HFFc6 (cell line): ENCODE measurements at regions not wholly inside any gene's neighbourhood (a gene's known extent, or its start where the extent isn't known, plus 50 kb on each side); places are given as distances from the start of the nearest gene placed in this dataset.

Experiments
- DNase-seq: peaks from one replicate; pipeline ENCODE4 v3.0.0-alpha.2; 2018
- H3K27ac Mint-ChIP-seq: 2 replicates; pipeline ENCODE4 v1.8.0; 2020; ENCODE audit warnings: mild to moderate bottlenecking, mixed read lengths
- H3K27me3 Mint-ChIP-seq: 2 replicates; pipeline ENCODE4 v1.8.0; 2021; ENCODE audit warnings: mild to moderate bottlenecking, moderate library complexity, mixed read lengths; ENCODE audit not compliant: insufficient read depth
- H3K36me3 Mint-ChIP-seq: 2 replicates; pipeline ENCODE4 v1.8.0; 2021; ENCODE audit warnings: low read depth, mixed read lengths
- H3K4me1 Mint-ChIP-seq: 2 replicates; pipeline ENCODE4 v1.8.0; 2020; ENCODE audit warnings: low read depth, mixed read lengths
- H3K4me3 Mint-ChIP-seq: 2 replicates; pipeline ENCODE4 v1.8.0; 2020; ENCODE audit warnings: mild to moderate bottlenecking, moderate library complexity, mixed read lengths
- H3K9me3 Mint-ChIP-seq: 2 replicates; pipeline ENCODE4 v1.8.0; 2020; ENCODE audit warnings: mild to moderate bottlenecking, mixed read lengths
- CTCF ChIP-seq: fragments of 200-600 bp; sonication (generic); IDR thresholded peaks from 2 replicates; pipeline ENCODE4 v1.5.0; 2021; ENCODE audit warnings: antibody characterized with exemption, mild to moderate bottlenecking

GRCh38 chr5:107774316-107774715 lies 103.6 kb upstream of the EFNA5 start:
- DNase-seq: no peak
- no peaks in the 10 kb centered on the region; the same call in 1 of the 2 replicates for H3K27me3 Mint-ChIP-seq
- H3K27ac Mint-ChIP-seq: no peak overlapping the region
- TF ChIP-seq CTCF: no peak
- H3K9me3 Mint-ChIP-seq: peaks cover 27% of the 10 kb centered on the region
- no peaks in the 10 kb centered on the region for H3K36me3 Mint-ChIP-seq
- no peaks in the 10 kb centered on the region for H3K4me1 Mint-ChIP-seq
- H3K4me3 Mint-ChIP-seq: no peak overlapping the region

GRCh38 chr5:107773479-107773878 lies 102.7 kb upstream of the EFNA5 start:
- Mint-ChIP-seq H3K4me3 (no peak overlapping the region), H3K27ac (no peak overlapping the region), H3K4me1 (no peaks in the 10 kb centered on the region), H3K27me3 (no peaks in the 10 kb centered on the region; the same call in 1 of the 2 replicates), H3K9me3 (peaks cover 34% of the 10 kb centered on the region), H3K36me3 (no peaks in the 10 kb centered on the region)
- no peak for TF ChIP-seq CTCF
- no peak for DNase-seq

- Mint-ChIP-seq H3K36me3 (no peaks in the 10 kb centered on the region), H3K4me3 (no peak overlapping the region), H3K27ac (no peak overlapping the region), H3K9me3 (peaks cover 34% of the 10 kb centered on the region), H3K27me3 (no peaks in the 10 kb centered on the region; the same call in 1 of the 2 replicates), H3K4me1 (no peaks in the 10 kb centered on the region)
- DNase-seq: no peak
- no peak for TF ChIP-seq CTCF
Observed at GRCh38 chr5:107772418-107773310, 101.9 kb upstream of the EFNA5 start.

- Mint-ChIP-seq H3K36me3 (no peaks in the 10 kb centered on the region), H3K4me3 (no peak overlapping the region), H3K4me1 (no peaks in the 10 kb centered on the region), H3K27me3 (no peaks in the 10 kb centered on the region; the same call in 1 of the 2 replicates), H3K27ac (no peak overlapping the region), H3K9me3 (peaks cover 37% of the 10 kb centered on the region)
- TF ChIP-seq CTCF: no peak
- no peak for DNase-seq
Observed at GRCh38 chr5:107771926-107772325, 101.2 kb upstream of the EFNA5 start.

GRCh38 chr5:107770051-107770450 lies 99.3 kb upstream of the EFNA5 start:
- H3K9me3 Mint-ChIP-seq: peaks cover 34% of the 10 kb centered on the region
- no peaks in the 10 kb centered on the region for H3K36me3 Mint-ChIP-seq
- H3K27me3 Mint-ChIP-seq: no peaks in the 10 kb centered on the region; the same call in 1 of the 2 replicates
- TF ChIP-seq CTCF: no peak
- no peak overlapping the region for H3K4me3 Mint-ChIP-seq
- H3K4me1 Mint-ChIP-seq: no peaks in the 10 kb centered on the region
- no peak overlapping the region for H3K27ac Mint-ChIP-seq
- no peak for DNase-seq
